Inflammatory macrophage treated with lipopolysaccharide for 1 hour (primary cell): ENCODE measurements at regions not wholly inside any gene's neighbourhood (a gene's known extent, or its start where the extent isn't known, plus 50 kb on each side); places are given as distances from the start of the nearest gene placed in this dataset.

Experiments used
- DNase-seq, 2 donors: peaks; one replicate each; pipeline ENCODE4 v3.0.0-alpha.2; 2020 to 2022

GRCh38 chr18:10182009-10182624, 268.3 kb downstream of the VAPA start:
- no peak for DNase-seq

GRCh38 chr18:10184776-10185175, 269.7 kb upstream of the APCDD1 start:
- DNase-seq: peak in 1 of 2 donors; percentile 30

GRCh38 chr18:10188971-10189810, 265.2 kb upstream of the APCDD1 start:
- DNase-seq: no peak

- DNase-seq: no peak
These were observed 263.9 kb upstream of the APCDD1 start for GRCh38 chr18:10190564-10190963.

GRCh38 chr18:10193444-10193843, 261.0 kb upstream of the APCDD1 start:
- DNase-seq: no peak

- DNase-seq: no peak
These were observed 259.8 kb upstream of the APCDD1 start for GRCh38 chr18:10194592-10194991.

- no peak for DNase-seq
These were observed 258.9 kb upstream of the APCDD1 start for GRCh38 chr18:10195529-10195928.

GRCh38 chr18:10197097-10197496, 257.3 kb upstream of the APCDD1 start:
- DNase-seq: peak; percentile 47 to 57

GRCh38 chr18:10201226-10201625, 253.2 kb upstream of the APCDD1 start:
- DNase-seq: no peak

GRCh38 chr18:10201659-10202058, 252.8 kb upstream of the APCDD1 start:
- DNase-seq: peak; percentile 61 to 70

- no peak for DNase-seq
These were observed 251.6 kb upstream of the APCDD1 start for GRCh38 chr18:10202845-10203321.

- DNase-seq: no peak
These were observed 249.3 kb upstream of the APCDD1 start for GRCh38 chr18:10205151-10205550.

GRCh38 chr18:10207682-10208345, 246.6 kb upstream of the APCDD1 start:
- DNase-seq: peak; percentile 38 to 39

GRCh38 chr18:10209302-10209701, 245.1 kb upstream of the APCDD1 start:
- no peak for DNase-seq

GRCh38 chr18:10210057-10210633, 244.3 kb upstream of the APCDD1 start:
- DNase-seq: no peak

- DNase-seq: peak; percentile 85 to 92
These were observed 240.9 kb upstream of the APCDD1 start for GRCh38 chr18:10213526-10213925.

GRCh38 chr18:10215446-10215845, 239.0 kb upstream of the APCDD1 start:
- DNase-seq: peak in 1 of 2 donors; percentile 20

- no peak for DNase-seq
These were observed 237.6 kb upstream of the APCDD1 start for GRCh38 chr18:10216791-10217190.

- DNase-seq: peak in 1 of 2 donors; percentile 36
These were observed 237.2 kb upstream of the APCDD1 start for GRCh38 chr18:10217211-10217610.

- DNase-seq: no peak
These were observed 229.1 kb upstream of the APCDD1 start for GRCh38 chr18:10225300-10225699.

- DNase-seq: no peak
These were observed 227.5 kb upstream of the APCDD1 start for GRCh38 chr18:10226971-10227370.

GRCh38 chr18:10228326-10228725, 226.1 kb upstream of the APCDD1 start:
- DNase-seq: no peak

- no peak for DNase-seq
These were observed 225.0 kb upstream of the APCDD1 start for GRCh38 chr18:10229458-10229857.
